ENCODE measurements at regions not wholly inside any gene's neighbourhood (a gene's known extent, or its start where the extent isn't known, plus 50 kb on each side); places are given as distances from the start of the nearest gene placed in this dataset.

- DNase-seq (ENCODE audit: low read depth): no peak
- H3K4me3 ChIP-seq (ENCODE audit: low read depth, low read length): no peak overlapping the region
Measured at GRCh38 chr14:24695265-24696241, 61.6 kb upstream of the GZMB start.

GRCh38 chr14:24694680-24695079, 60.7 kb upstream of the GZMB start:
- no peak for DNase-seq (ENCODE audit: low read depth)

GRCh38 chr14:24693983-24694382, 60.0 kb upstream of the GZMB start:
- DNase-seq (ENCODE audit: low read depth): no peak
- no peak overlapping the region for H3K4me3 ChIP-seq (ENCODE audit: low read depth, low read length)

More at GRCh38 chr14:24694680-24695079, 60.7 kb upstream of the GZMB start:
- no peak overlapping the region for H3K4me3 ChIP-seq (ENCODE audit: low read depth, low read length)

GRCh38 chr14:24693353-24693737, 59.4 kb upstream of the GZMB start:
- no peak for DNase-seq (ENCODE audit: low read depth)
- H3K4me3 ChIP-seq (ENCODE audit: low read depth, low read length): no peak overlapping the region

GRCh38 chr14:24692382-24693352, 58.7 kb upstream of the GZMB start:
- H3K4me3 ChIP-seq (ENCODE audit: low read depth, low read length): no peak overlapping the region
- DNase-seq (ENCODE audit: low read depth): no peak

- no peak overlapping the region for H3K4me3 ChIP-seq (ENCODE audit: low read depth, low read length)
- DNase-seq (ENCODE audit: low read depth): no peak
Measured at GRCh38 chr14:24690492-24690891, 56.5 kb upstream of the GZMB start.

GRCh38 chr14:24688030-24688658, 54.2 kb upstream of the GZMB start:
- no peak overlapping the region for H3K4me3 ChIP-seq (ENCODE audit: low read depth, low read length)
- no peak for DNase-seq (ENCODE audit: low read depth)

All from skeletal muscle cell (primary cell).